ENCODE measurements at regions not wholly inside any gene's neighbourhood (a gene's known extent, or its start where the extent isn't known, plus 50 kb on each side); places are given as distances from the start of the nearest gene placed in this dataset.

GRCh38 chr10:2019803-2020202 is 282.5 kb upstream of the ADARB2 start:
- TF ChIP-seq CTCF (IDR thresholded peaks at IDR 0.05) (no peak), POLR2A (IDR thresholded peaks at IDR 0.05) (no peak)
